ENCODE measurements at regions not wholly inside any gene's neighbourhood (a gene's known extent, or its start where the extent isn't known, plus 50 kb on each side); places are given as distances from the start of the nearest gene placed in this dataset.
"Not testable (repeated sequence)": the region's sequence is repeated elsewhere in the genome, so short reads cannot be mapped to it uniquely, and the experiment has no call there.

GRCh38 chr16:65691846-65692245 lies 570.0 kb upstream of the CDH11 start:
- not testable (repeated sequence) for DNase-seq

- DNase-seq = no peak
These were observed 567.9 kb upstream of the CDH11 start for GRCh38 chr16:65689726-65690125.

DNA sequence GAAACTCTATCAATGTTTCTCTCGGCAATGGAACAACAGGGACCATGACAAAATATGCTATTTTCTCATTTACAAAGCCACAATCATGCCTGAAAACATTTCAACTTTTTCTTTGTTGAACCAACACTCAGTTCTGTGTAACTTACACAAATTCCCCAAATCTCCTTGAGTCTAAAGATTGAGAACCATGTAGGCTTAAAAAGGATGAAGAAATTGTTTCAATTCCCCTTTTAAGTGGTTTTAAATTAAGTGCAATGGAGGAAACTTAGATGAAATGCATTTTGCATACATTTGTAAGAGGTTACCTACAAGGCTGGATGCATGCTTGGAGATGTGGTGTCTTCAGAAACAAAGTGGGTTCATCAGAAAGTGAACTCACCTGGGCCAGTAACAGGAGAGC lies 566.4 kb upstream of the CDH11 start:
- DNase-seq = no peak

- no peak for DNase-seq
These were observed 562.4 kb upstream of the CDH11 start for GRCh38 chr16:65684230-65684629.

GRCh38 chr16:65681406-65681805 lies 559.5 kb upstream of the CDH11 start:
- DNase-seq = no peak

DNA sequence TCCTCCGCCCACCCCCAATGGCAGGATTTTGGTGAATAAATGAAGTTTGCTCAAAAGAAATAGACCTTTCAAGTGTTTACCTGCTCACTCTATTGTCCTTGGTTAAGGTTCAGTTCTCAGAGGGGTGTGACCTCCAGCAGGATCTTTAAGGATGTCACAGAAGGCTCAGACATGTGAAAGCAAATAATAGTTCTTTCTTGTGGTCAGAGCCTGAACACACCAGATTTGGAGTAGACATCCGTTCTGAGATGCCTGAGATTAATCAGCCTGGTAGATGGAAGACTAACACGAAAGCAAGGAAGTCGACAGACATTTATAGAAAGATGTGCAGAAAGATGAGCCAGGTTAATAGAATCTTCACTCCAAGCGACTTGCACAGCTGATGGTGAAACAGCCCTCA lies 557.9 kb upstream of the CDH11 start:
- DNase-seq = no peak

DNA sequence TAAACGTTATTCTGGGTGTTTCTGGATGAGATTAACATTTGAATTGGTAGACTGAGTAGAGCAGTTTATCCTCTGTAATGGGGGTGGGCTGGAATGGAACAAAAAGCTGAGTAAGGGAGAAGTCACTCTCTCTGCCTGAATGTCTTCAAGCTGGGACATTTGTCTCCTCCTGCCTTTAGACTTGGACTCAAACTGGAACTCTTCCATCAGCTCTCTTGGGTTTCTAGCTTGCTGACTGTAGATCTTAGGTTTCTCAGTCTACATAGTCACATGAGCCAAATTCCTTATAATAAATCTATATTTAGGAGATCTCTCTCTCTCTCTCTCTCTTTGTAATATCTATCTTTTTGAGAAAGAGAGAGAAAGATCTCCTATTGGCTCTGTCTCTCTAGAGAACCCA lies 553.3 kb upstream of the CDH11 start:
- no peak for DNase-seq

DNA sequence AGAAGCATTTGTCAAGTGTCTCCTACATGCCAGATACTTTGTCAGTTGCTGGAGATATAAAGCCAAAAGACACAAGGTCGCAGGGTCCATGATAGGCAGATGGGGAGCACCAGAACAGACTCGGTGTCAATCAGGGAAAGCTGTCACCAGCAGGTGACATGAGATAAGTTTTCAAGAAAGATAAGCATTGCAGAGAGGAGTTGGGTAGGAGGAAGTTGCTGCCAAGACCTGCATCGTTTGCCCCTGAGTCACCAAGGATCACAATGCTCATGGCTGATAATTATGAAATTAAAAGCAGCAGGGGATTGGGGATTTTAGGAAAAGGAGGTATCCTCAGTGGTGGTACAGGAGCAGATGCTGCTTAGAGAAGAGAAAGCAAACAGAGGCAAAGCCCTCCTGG lies 551.1 kb upstream of the CDH11 start:
- DNase-seq = no peak

DNA sequence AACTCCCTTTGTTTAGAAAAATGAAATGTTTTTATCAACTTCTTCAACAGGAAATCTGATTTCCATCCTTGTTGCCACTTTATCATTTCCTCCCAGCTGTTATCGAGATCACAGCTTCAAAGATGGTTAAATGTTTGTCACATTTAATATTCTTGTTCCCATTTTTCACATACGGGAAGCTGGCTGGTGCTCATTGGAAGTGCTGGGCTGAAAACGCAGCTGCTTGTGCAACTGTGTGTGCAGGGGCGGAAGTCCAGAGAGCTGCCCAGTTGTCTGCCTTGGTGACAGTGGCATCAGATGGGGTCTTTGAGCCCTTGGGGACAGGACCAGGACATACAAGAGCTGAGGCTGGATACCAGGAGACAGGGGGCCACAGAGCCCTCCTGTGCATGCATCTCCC lies 549.2 kb upstream of the CDH11 start:
- DNase-seq = no peak

- DNase-seq = no peak
These were observed 546.3 kb upstream of the CDH11 start for GRCh38 chr16:65668064-65668595.

DNA sequence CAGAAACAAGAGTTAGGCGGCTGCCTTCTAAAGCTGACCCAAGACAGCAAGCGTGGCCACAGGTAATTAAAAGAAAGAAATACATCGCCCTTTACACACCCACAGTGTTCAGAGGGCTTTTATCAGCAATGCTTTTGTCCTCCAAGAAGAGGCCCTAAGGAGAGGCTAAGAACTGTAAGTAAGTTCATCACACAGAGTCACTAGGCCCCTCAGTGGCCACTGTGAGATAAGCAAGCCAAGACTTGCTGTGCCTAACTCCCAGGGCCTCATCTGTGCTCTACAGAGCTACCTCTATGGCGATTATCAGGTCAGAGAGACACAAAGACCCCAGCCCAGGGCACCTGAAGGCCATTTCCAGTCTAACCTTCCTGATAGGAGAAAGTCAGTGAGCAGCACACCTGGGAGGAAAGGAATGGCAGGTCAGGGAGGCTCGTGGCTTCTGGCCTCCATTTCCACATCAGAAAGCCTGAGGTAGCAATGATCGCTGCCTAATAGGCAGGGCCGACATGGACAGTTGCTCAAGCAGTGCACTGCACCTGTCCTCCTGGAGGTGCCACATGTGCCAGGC lies 545.2 kb upstream of the CDH11 start:
- DNase-seq = no peak

GRCh38 chr16:65666132-65666941 lies 544.5 kb upstream of the CDH11 start:
- DNase-seq = no peak

GRCh38 chr16:65665586-65665985 lies 543.7 kb upstream of the CDH11 start:
- no peak for DNase-seq

- no peak for DNase-seq
These were observed 541.9 kb upstream of the CDH11 start for GRCh38 chr16:65663774-65664173.

DNA sequence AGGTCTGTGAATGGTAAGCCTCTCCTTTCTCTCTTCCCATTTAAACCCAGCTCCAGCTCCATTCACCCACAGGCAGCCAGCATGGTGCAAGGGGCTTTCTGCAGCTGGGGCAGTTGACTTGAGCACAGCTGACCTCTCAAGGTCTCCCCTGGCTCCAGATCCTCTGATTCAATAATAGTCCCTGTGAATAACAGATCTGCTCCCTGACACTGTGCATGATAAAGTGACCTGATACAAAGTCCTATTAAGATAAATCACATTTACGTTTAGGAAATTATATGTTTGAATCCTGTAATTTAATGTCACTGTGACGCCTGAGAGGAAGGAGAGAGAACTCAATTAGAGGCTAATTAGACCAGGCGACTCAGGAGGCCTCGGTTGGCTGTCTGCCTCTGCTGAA lies 540.4 kb upstream of the CDH11 start:
- no peak for DNase-seq

GRCh38 chr16:65661558-65661957 lies 539.7 kb upstream of the CDH11 start:
- no peak for DNase-seq

DNA sequence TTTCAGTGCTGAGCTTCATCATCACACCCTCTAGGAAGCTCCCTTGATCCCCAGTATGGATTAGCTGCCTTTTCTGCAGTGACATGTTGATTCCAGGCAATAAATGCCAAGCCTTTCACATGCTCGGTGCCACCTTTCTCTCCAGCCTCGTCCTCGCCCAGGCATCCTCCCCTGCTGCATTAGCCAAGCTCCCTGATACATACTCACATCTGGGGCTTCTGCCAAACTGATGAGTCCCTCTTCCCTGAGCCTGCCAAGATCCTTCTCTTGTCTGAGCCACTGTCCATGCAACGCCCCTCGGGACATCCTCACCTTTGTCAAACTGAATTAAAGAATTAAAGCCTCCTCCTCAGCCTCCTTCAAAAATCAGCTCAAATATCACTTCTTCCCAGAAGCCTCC lies 538.5 kb upstream of the CDH11 start:
- no peak for DNase-seq

DNA sequence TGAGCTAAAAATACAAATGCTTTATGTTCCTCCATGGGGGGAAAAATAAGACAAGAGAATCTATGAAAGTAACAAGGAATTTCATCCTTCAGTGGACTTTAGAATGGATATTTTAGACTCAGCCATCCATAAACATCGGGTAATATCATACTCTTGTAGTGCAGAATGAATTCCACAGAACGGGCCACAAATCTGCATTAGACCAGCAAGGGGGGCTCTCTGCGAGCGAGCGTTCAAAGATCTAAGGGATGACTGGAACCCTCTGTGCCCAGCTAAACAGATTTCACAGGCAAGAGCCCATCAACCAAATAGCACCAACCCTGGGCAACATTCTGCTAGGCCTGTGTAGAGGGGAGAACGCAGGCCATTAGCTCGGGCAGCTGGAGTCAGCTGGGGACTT lies 537.9 kb upstream of the CDH11 start:
- no peak for DNase-seq

DNA sequence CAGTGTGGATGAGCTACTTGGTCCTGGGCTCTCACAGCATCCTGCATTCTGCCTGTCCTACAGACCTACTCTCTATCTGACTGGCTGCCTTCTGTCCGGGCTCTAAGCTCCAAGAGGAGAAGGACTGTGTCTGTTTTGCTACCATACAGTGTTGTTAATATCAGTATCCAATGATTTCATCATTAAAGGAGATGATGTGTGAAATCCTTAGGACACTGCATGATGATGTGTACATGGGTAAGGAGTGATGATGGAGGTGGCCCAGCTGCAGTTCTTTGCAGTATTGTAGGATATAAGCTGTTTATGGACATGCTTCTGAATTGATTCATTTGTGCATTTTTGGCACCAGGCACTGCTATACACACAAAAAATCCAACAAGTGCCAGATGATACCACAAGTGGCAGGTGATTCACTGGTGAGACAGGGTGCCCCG lies 536.9 kb upstream of the CDH11 start:
- DNase-seq = no peak

- no peak for DNase-seq
These were observed 536.5 kb upstream of the CDH11 start for GRCh38 chr16:65658349-65658748.

- DNase-seq = no peak
These were observed 535.7 kb upstream of the CDH11 start for GRCh38 chr16:65657556-65657955.

- DNase-seq = no peak
These were observed 535.2 kb upstream of the CDH11 start for GRCh38 chr16:65657071-65657494.

GRCh38 chr16:65655802-65656201 lies 533.9 kb upstream of the CDH11 start:
- DNase-seq = no peak

GRCh38 chr16:65648101-65648500 lies 526.2 kb upstream of the CDH11 start:
- no peak for DNase-seq

DNA sequence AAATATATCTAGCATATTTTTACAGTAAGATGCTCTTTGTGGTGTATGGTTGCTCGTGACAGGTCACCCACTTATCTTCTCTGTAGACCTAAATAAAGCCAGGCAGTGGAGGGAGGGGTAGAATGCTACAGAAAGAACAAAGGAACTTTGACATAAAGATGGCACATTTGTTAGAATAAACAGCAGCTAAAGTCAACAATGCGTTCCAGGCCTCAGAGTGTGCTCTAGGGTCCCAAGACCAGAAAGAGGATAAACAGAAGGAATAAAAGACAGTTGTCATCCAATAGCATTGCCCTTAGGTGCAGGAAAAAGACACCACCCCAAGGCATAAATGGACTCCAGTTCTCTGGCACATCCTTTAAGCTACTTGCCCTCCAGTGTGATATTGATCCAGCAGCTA lies 523.0 kb upstream of the CDH11 start:
- DNase-seq = no peak
